ENCODE measurements at regions not wholly inside any gene's neighbourhood (a gene's known extent, or its start where the extent isn't known, plus 50 kb on each side); places are given as distances from the start of the nearest gene placed in this dataset.

- no peak for TF ChIP-seq ZNF275 (CRISPR knock-in tag; IDR thresholded peaks at IDR 0.05; ENCODE audit: borderline replicate concordance)
- TF ChIP-seq ZNF24 (IDR thresholded peaks at IDR 0.05), result no peak
- no peak for TF ChIP-seq SRSF9 (IDR thresholded peaks at IDR 0.05; ENCODE audit: borderline replicate concordance, insufficient read depth, low read depth, low read length, poor library complexity, severe bottlenecking)
Measured at GRCh38 chr16:17830651-17831050, 359.9 kb upstream of the XYLT1 start (continued).

GRCh38 chr16:17829811-17830210 is 359.1 kb upstream of the XYLT1 start:
- CTCF ChIA-PET (ENCODE audit: low intra/inter-chr PET ratio, low total read pairs), result no interaction called here
- H3K79me2 ChIP-seq (ENCODE audit: insufficient read depth, low read length), result no peaks in the 10 kb centered on the region
- H4K20me1 ChIP-seq (ENCODE audit: insufficient read depth, low read length), result no peaks in the 10 kb centered on the region
- no peak overlapping the region for H3K4me3 ChIP-seq (replicated peaks in 1 of 3; ENCODE audit: insufficient read depth in 1 of 3, low read depth in 2 of 3, low read length in 3 of 3)
- intact Hi-C loops (cut with micrococcal nuclease; ENCODE audit: unreplicated experiment) (no loop called here), in situ Hi-C loops (cut with HindIII; ENCODE audit: extremely low pct_ligation_motif_present, low pct_unique_long_range_greater_than_20kb) (no loop called here)
- no peak for DNase-seq (ENCODE audit: low spot score)
- peaks cover 0 to 3% of the 10 kb centered on the region in 2 experiments; a peak in 1 of 5 replicates for H3K27me3 ChIP-seq (ENCODE audit: control insufficient read depth in 1 of 2, insufficient read depth in 2 of 2, low read length in 2 of 2)
- POLR2A ChIA-PET, result no interaction called here
- 11% methylated on average over 3 of the region's 3 CpGs for WGBS (ENCODE audit: low lambda C conversion rate)
- no peak overlapping the region for H3K9ac ChIP-seq (ENCODE audit: insufficient read depth, low read depth, low read length)
- no peak for FAIRE-seq
- no peak overlapping the region for H3K27ac ChIP-seq (ENCODE audit: extremely low read length, insufficient read depth, low read length)
- no peak overlapping the region for H3K4me2 ChIP-seq (ENCODE audit: low read depth, low read length)
- no peak for TF ChIP-seq ZNF615 (CRISPR knock-in tag; IDR thresholded peaks at IDR 0.05; ENCODE audit: borderline replicate concordance)
- TF ChIP-seq ZBTB7A (CRISPR knock-in tag; IDR thresholded peaks at IDR 0.05), result no peak
- no peak for TF ChIP-seq DDIT3 (CRISPR knock-in tag; IDR thresholded peaks at IDR 0.05)
- TF ChIP-seq ZNF784 (CRISPR knock-in tag; IDR thresholded peaks at IDR 0.05; ENCODE audit: borderline replicate concordance), result no peak
- TF ChIP-seq ZNF121 (CRISPR knock-in tag; IDR thresholded peaks at IDR 0.05), result no peak
- TF ChIP-seq ZNF839 (CRISPR knock-in tag; IDR thresholded peaks at IDR 0.05; ENCODE audit: borderline replicate concordance), result no peak
- TF ChIP-seq HHEX (CRISPR knock-in tag; IDR thresholded peaks at IDR 0.05), result no peak
- no peak for TF ChIP-seq ZNF576 (CRISPR knock-in tag; IDR thresholded peaks at IDR 0.05)
- no peak for TF ChIP-seq ZNF720 (CRISPR knock-in tag; IDR thresholded peaks at IDR 0.05)
- no peak for TF ChIP-seq ZFP91 (CRISPR knock-in tag; IDR thresholded peaks at IDR 0.05; ENCODE audit: borderline replicate concordance)
- no peak for TF ChIP-seq USF2 (IDR thresholded peaks at IDR 0.05; ENCODE audit: low read depth, low read length)
- TF ChIP-seq USF2 (CRISPR knock-in tag; IDR thresholded peaks at IDR 0.05; ENCODE audit: borderline replicate concordance), result no peak
- H3K4me1 ChIP-seq (ENCODE audit: insufficient read depth, low read length), result no peaks in the 10 kb centered on the region
- no peak for ATAC-seq
- BruUV-seq (replicated peaks), result no TSS peak
- no peaks in the 10 kb centered on the region for H3K9me3 ChIP-seq (ENCODE audit: low read length)
- no peak overlapping the region for H2AFZ ChIP-seq (ENCODE audit: low read length)
- H3K36me3 ChIP-seq (replicated peaks in 1 of 2; ENCODE audit: control insufficient read depth in 1 of 2, insufficient read depth in 2 of 2, low read length in 2 of 2), result no peaks in the 10 kb centered on the region

All from HepG2 (cell line).